22Rv1 (cell line): ENCODE measurements at regions not wholly inside any gene's neighbourhood (a gene's known extent, or its start where the extent isn't known, plus 50 kb on each side); places are given as distances from the start of the nearest gene placed in this dataset.
"Not testable (repeated sequence)": the region's sequence is repeated elsewhere in the genome, so short reads cannot be mapped to it uniquely, and the experiment has no call there.

Experiments
- H3K27ac ChIP-seq: fragments of 450-650 bp; 2 replicates; pipeline ENCODE4 v1.5.1; 2017
- ZFX ChIP-seq: fragments of 450-650 bp; IDR thresholded peaks from 2 replicates; pipeline ENCODE4 v1.6.1; 2017; ENCODE audit warnings: antibody characterized with exemption, borderline replicate concordance
- TF ChIP-seq, protein P1 (sequence below): fragments of 450-650 bp; IDR thresholded peaks from 2 replicates; pipeline ENCODE4 v1.5.1; 2017; ENCODE audit warnings: mild to moderate bottlenecking

DNA sequence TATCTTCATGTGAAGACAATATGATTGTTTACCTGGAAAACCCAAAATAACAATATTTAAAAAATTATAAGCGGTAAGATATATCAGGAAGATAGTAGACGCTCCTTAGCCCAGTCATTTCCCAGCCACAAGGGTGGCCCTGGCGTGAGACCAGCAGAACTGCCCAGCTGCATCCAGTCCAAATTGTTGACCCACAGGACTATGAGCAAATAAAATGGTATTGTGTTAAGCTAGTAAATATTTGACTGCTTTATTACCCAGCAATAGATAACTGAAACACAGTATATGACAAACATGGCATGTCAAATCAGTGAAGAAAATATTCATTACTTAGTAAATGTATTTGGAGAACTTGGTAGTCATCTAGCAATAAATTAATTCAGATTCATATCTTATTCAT is 294.3 kb upstream of the SPAG17 start:
- TF ChIP-seq, protein P1, sequence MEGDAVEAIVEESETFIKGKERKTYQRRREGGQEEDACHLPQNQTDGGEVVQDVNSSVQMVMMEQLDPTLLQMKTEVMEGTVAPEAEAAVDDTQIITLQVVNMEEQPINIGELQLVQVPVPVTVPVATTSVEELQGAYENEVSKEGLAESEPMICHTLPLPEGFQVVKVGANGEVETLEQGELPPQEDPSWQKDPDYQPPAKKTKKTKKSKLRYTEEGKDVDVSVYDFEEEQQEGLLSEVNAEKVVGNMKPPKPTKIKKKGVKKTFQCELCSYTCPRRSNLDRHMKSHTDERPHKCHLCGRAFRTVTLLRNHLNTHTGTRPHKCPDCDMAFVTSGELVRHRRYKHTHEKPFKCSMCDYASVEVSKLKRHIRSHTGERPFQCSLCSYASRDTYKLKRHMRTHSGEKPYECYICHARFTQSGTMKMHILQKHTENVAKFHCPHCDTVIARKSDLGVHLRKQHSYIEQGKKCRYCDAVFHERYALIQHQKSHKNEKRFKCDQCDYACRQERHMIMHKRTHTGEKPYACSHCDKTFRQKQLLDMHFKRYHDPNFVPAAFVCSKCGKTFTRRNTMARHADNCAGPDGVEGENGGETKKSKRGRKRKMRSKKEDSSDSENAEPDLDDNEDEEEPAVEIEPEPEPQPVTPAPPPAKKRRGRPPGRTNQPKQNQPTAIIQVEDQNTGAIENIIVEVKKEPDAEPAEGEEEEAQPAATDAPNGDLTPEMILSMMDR = no peak
- H3K27ac ChIP-seq = peak overlapping the region; percentile 55

DNA sequence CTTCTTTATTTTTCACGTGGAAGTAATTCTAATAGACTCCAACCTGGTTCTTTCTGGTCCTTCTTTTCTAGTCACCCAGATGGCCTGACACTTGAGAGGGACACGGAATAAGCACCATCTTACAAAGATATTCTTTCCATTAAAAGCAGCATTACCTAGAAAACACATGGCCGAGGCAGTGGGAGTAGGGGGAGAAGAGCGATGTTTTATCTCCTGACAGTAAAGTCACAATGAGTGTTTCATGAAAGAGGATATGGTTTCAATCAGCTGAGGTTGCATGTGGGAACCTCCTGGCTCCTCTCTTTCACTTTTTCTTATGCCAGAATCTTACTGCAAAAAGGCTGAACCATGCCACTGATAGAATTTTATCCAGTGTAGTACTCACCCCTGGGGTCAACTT is 288.8 kb upstream of the SPAG17 start:
- no peak overlapping the region for H3K27ac ChIP-seq
- TF ChIP-seq, protein P1 = no peak

DNA sequence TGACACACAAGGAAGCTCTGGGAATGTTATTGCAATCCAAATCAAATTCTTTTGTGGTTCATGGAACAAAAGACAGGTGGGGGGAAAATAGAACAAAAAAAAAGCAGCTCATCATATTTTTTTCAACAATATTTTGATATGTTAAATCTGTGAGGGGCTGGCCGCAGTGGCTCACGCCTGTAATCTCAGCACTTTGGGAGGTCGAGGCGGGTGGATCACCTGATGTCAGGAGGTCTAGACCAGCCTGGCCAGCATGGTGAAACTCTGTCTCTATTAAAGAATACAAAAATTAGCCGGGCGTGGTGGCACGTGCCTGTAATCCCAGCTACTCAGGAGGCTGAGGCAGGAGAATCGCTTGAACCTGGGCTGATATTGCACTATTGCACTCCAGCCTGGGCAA is 279.4 kb upstream of the SPAG17 start:
- not testable (repeated sequence) for H3K27ac ChIP-seq

DNA sequence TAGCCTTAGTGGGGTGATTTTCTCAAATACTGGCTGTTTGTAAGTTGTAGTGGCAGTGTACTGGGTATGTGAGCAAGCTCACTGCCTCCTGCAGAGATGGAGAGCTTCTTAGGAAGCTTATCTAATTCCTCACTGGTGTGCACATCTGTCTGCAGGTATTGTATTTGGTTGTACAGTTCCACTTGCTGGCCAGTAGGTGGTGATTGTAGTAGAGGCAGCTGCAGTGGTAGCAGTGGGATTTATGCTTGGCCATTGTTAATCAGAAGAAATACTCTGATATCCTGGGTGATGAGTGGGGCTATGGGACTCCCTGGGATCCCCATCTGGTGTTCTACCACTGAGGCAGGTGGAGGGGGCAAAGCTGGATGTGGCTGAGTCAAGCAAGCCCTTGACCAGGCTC is 276.1 kb upstream of the SPAG17 start:
- no peak for TF ChIP-seq ZFX
- TF ChIP-seq, protein P1 = peak; percentile 55
- no peak overlapping the region for H3K27ac ChIP-seq

DNA sequence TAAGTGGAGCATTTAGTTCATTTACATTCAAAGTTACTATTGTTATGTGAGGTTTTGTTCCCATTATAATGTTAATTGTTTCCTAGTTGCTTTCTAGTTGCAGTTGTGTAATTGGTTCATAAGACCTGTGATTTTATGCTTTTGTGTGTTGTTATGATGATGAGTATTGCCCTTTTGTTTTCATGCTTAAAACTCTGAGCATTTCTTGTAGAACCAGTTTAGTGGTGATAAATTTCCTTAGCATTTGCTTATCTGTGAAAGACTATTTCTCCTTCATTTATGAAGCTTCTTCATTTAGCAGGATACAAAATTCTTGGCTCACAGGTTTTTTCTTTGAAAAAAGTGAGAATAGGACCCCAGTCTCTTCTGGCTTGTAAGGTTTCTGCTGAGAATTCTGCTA is 274.8 kb upstream of the SPAG17 start:
- no peak overlapping the region for H3K27ac ChIP-seq
- TF ChIP-seq ZFX = no peak
- TF ChIP-seq, protein P1 = no peak

DNA sequence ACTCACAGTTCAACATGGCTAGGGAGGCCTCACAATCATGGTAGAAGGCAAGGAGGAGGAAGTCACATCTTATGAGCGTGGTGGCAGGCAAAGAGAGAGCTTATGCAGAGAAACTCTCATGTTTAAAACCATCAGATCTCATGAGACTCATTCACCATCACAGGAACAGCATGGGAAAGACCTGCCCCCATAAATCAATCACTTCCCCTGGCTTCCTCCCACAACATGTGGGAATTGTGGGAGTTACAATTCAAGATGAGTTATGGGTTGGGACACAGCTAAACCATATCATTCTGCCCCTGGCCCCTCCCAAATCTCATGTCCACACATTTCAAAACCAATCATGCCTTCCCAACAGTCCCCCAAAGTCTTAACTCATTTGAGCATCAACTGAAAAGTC is 268.8 kb upstream of the SPAG17 start:
- H3K27ac ChIP-seq = not testable (repeated sequence)

DNA sequence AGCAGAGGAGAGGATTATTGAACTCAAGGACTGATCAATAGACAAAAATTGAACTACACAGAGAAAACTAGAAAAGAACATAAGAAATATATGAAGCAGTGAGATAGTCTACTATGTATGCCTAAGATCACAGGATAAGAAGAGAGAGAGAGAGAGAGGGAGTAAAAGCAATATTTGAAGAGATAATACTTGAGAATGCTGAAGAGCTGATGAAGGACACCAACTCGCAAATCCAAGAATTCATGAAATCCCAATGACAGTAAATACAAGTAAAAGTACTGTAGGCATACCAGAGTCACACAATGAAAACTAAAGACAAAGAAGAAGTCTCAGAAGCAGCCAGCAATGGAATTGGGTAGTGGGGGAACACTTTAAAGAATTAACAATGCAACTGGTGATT is 260.1 kb upstream of the SPAG17 start:
- TF ChIP-seq, protein P1 = no peak
- no peak for TF ChIP-seq ZFX
- H3K27ac ChIP-seq = no peak overlapping the region

DNA sequence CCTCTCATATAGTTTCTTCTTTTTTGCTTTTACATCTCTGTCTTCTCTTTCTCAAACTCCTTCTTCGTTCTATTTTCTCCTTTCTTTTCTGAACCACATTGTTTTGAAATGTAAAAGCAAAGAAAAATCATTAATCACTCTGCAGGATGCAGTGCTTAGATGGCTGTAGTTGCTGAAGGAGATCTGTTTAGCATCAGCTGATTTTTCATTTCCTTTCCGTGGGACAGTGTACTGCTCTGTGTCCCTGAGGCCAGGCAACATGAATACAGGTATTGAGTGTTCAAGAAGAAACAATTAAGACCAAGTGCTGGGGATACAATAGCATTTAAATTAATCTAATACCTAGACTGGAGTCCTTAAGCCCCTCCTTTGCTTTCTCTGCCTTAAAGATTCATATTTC is 257.2 kb upstream of the SPAG17 start:
- no peak overlapping the region for H3K27ac ChIP-seq
- TF ChIP-seq ZFX = no peak
- TF ChIP-seq, protein P1 = no peak

DNA sequence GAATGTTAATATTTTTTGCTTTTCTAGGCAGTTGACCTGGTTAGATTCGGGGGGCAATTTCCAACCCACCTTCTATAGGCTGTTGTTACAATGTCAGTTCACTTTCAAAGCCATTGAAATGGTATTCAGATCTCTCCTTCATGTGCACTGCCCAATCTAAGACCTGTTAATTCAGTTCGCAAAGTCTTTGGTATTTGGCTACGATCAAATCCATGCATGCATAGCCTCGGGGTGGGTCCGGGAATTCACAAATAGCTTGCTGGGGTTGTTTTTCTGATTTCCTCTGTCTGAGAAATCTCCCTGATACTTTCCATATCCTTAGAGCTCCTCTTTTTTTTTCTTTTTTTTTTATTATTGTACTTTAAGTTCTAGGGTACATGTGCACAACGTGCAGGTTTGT is 252.6 kb upstream of the SPAG17 start:
- no peak overlapping the region for H3K27ac ChIP-seq
- TF ChIP-seq, protein P1 = no peak
- no peak for TF ChIP-seq ZFX
